Bronchial epithelial cell (primary cell): ENCODE measurements at regions not wholly inside any gene's neighbourhood (a gene's known extent, or its start where the extent isn't known, plus 50 kb on each side); places are given as distances from the start of the nearest gene placed in this dataset.

ENCODE experiments used
- DNase-seq: peaks from one replicate; pipeline ENCODE4 v3.0.0-alpha.2; 2010; ENCODE audit warnings: low read depth
- FAIRE-seq: peaks from 2 replicates; lab custom pipeline; 2011; peaks lifted over from hg19 to GRCh38; lab: Jason Lieb, UNC
- H3K27me3 ChIP-seq: 2 replicates; pipeline ENCODE4 v1.5.1; 2011; ENCODE audit warnings: low read length; ENCODE audit not compliant: control insufficient read depth, insufficient read depth
- H3K36me3 ChIP-seq: 2 replicates; pipeline ENCODE4 v1.5.1; 2011; ENCODE audit warnings: low read length; ENCODE audit not compliant: control insufficient read depth, insufficient read depth
- H3K4me3 ChIP-seq: 2 replicates; pipeline ENCODE4 v1.5.1; 2011; ENCODE audit warnings: mild to moderate bottlenecking, low read depth, low read length, control low read depth
- TF ChIP-seq, protein P1 (sequence below): IDR thresholded peaks from 2 replicates; pipeline ENCODE4 v1.5.1; 2011; ENCODE audit warnings: mild to moderate bottlenecking, moderate library complexity, low read length, control low read depth, inconsistent platforms; ENCODE audit not compliant: insufficient read depth, severe bottlenecking

DNA sequence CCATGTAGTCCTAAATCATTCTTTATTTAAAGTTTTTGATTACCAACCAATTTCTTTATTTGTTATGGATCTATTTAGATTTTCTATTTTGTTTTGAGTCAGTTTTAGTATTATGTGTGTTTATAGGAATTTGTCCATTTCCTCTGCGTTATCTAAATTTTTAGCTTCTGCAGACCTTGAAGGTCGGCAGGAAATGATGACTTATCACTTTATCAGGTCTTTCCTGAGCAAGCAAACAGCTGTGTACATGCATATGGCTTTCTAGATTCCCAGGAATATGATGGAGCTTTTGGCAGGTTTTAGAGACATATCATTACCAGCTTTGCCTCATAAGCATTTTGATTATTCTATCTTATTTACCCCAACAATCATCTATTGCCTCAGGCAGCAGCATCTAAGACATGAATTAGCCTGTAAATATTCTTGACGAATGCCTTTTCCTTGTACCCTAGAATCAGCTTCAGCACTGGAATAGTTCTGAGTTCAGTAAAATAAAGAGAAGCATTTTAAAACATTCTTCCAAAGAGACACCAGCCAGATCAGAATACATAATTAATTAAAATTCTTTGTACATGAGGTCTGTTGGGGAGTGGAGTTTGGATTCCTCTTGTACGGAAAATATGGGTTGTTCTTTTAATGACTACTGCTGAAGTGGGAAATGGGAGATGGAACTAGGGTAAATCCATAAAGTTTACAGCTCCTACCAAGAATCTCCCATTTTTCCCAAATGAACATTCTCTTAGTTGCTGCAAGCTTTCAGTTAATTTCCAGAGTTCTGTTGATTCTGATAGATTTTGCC is 408.8 kb upstream of the SEMA3C start:
- Histone ChIP-seq H3K36me3 (no peaks in the 10 kb centered on the region), H3K27me3 (no peaks in the 10 kb centered on the region), H3K4me3 (no peak overlapping the region)
- TF ChIP-seq, protein P1, sequence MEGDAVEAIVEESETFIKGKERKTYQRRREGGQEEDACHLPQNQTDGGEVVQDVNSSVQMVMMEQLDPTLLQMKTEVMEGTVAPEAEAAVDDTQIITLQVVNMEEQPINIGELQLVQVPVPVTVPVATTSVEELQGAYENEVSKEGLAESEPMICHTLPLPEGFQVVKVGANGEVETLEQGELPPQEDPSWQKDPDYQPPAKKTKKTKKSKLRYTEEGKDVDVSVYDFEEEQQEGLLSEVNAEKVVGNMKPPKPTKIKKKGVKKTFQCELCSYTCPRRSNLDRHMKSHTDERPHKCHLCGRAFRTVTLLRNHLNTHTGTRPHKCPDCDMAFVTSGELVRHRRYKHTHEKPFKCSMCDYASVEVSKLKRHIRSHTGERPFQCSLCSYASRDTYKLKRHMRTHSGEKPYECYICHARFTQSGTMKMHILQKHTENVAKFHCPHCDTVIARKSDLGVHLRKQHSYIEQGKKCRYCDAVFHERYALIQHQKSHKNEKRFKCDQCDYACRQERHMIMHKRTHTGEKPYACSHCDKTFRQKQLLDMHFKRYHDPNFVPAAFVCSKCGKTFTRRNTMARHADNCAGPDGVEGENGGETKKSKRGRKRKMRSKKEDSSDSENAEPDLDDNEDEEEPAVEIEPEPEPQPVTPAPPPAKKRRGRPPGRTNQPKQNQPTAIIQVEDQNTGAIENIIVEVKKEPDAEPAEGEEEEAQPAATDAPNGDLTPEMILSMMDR, result no peak
- FAIRE-seq (no peak), DNase-seq (peak; percentile 36)

DNA sequence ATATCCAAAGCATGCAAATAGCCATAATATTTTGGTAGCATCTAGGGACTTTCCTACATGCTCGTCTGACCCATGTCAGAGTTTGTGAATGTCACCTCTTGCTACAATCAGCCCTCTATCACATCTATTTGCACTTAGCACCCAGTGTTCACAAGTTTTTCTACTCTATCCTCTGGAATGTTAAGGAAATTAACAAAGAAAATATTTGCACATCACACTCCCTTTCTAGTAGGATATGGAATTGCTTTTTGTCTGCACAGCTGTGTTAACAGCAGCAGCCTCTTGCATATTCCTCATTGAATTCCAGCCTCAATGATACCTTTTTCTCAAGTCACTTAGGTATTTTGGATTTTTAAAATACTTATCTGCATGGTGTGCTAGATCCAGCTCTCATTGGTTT is 403.1 kb upstream of the SEMA3C start:
- Histone ChIP-seq H3K4me3 (no peak overlapping the region), H3K27me3 (no peaks in the 10 kb centered on the region), H3K36me3 (no peaks in the 10 kb centered on the region)
- TF ChIP-seq, protein P1, result no peak
- no peak for DNase-seq
- FAIRE-seq, result no peak

DNA sequence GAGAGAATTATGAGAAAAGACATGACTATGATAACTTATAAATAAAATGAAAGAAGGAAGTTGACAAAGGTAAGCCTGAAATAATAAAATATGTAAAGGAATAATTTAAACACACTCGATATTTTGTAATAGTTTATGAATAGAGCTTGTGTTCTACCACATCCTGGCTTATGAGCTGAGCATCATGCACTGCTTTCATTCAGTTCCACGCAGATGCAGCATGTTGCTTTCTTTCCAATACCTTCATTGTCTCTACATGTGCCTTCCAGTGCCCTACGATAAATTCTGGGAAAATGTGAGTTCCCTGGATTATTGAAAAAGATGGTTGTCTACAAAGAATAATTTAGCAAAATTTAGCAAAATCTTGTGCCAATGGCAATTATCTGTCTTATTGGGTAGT is 398.9 kb upstream of the SEMA3C start:
- H3K36me3 ChIP-seq, result no peaks in the 10 kb centered on the region
- DNase-seq (no peak), FAIRE-seq (no peak)
- no peaks in the 10 kb centered on the region for H3K27me3 ChIP-seq
- no peak overlapping the region for H3K4me3 ChIP-seq
- TF ChIP-seq, protein P1, result no peak

DNA sequence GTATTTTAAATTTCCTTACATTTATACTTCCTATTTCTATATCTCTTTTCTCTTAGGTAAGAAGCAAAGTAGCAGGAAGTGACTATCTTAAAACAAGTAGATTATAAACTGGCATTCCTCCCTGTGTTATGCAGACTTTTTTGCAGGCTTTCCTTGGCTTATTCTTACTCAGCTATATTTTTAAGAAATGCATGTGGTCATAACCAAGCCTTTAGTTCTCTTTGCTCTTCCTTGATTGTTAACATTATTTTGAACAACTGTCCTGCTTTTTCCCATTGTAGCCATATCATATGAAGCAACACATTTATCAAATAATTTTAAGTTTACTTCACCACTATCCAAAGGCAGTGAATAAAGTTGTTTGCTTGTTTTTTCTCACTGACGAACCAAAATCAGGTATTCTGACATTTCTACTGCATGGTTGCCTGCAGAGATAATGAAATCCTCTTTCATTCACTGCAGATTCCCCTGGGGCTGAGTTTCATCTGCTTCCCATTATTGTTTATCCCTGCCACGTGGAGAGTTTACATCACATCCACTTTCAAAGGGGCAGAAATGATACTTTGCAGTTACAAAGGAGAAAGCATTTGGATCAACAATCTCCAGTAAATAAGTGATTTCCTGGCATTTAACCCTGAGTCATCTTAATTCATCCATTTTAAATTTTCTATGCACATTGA is 389.9 kb upstream of the SEMA3C start:
- Histone ChIP-seq H3K27me3 (no peaks in the 10 kb centered on the region), H3K4me3 (no peak overlapping the region), H3K36me3 (no peaks in the 10 kb centered on the region)
- no peak for FAIRE-seq
- TF ChIP-seq, protein P1, result no peak
- no peak for DNase-seq

GRCh38 chr7:81301815-81302214 is 383.0 kb upstream of the SEMA3C start:
- Histone ChIP-seq H3K4me3 (no peak overlapping the region), H3K36me3 (no peaks in the 10 kb centered on the region), H3K27me3 (no peaks in the 10 kb centered on the region)
- TF ChIP-seq, protein P1, result no peak
- DNase-seq (no peak), FAIRE-seq (no peak)
